Erythroblast (primary cell): ENCODE measurements at regions not wholly inside any gene's neighbourhood (a gene's known extent, or its start where the extent isn't known, plus 50 kb on each side); places are given as distances from the start of the nearest gene placed in this dataset.

Experiments
- GATA1 ChIP-seq: IDR thresholded peaks from 2 replicates; pipeline ENCODE4 v1.6.1; 2011; ENCODE audit warnings: low read depth, mild to moderate bottlenecking, control low read depth, low read length, moderate library complexity
- POLR2A ChIP-seq: IDR thresholded peaks from 2 replicates; pipeline ENCODE4 v1.6.1; 2011; ENCODE audit warnings: mild to moderate bottlenecking, low read length

- TF ChIP-seq POLR2A, result no peak
- TF ChIP-seq GATA1, result no peak
Observed at GRCh38 chr6:63149730-63150129, 61.5 kb upstream of the FKBP1C start.
